Right lobe of liver (tissue), 4 donors: ENCODE measurements at regions not wholly inside any gene's neighbourhood (a gene's known extent, or its start where the extent isn't known, plus 50 kb on each side); places are given as distances from the start of the nearest gene placed in this dataset.

ENCODE experiments used
- POLR2A ChIP-seq: fragments of 450-650 bp; IDR thresholded peaks from one replicate; pipeline ENCODE4 v1.6.1; 2017; ENCODE audit warnings: antibody characterized with exemption, mild to moderate bottlenecking
- TF ChIP-seq, protein P1 (sequence below), 4 donors: fragments of 200-600 bp in 3 of 4; fragments of 450-650 bp in 1 of 4; IDR thresholded peaks; one replicate each; pipeline versions ENCODE4 v1.5.1 to v1.8.0; 2016 to 2022; ENCODE audit warnings: antibody characterized with exemption in 4 of 4, mild to moderate bottlenecking in 2 of 4
- donor health status: DM: no; HTN: no; CAD: no.
- donor health status: DM: no; HTN: no; CAD: no.
- donor health status: DM: no; HTN: yes; CAD: no.

- TF ChIP-seq, protein P1, sequence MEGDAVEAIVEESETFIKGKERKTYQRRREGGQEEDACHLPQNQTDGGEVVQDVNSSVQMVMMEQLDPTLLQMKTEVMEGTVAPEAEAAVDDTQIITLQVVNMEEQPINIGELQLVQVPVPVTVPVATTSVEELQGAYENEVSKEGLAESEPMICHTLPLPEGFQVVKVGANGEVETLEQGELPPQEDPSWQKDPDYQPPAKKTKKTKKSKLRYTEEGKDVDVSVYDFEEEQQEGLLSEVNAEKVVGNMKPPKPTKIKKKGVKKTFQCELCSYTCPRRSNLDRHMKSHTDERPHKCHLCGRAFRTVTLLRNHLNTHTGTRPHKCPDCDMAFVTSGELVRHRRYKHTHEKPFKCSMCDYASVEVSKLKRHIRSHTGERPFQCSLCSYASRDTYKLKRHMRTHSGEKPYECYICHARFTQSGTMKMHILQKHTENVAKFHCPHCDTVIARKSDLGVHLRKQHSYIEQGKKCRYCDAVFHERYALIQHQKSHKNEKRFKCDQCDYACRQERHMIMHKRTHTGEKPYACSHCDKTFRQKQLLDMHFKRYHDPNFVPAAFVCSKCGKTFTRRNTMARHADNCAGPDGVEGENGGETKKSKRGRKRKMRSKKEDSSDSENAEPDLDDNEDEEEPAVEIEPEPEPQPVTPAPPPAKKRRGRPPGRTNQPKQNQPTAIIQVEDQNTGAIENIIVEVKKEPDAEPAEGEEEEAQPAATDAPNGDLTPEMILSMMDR (IDR thresholded peaks at IDR 0.05), result no peak
- TF ChIP-seq POLR2A, result no peak
These were observed 231.0 kb downstream of the PLK2 start for GRCh38 chr5:58228896-58229295.
